Neural cell (in vitro differentiated cells): ENCODE measurements at regions not wholly inside any gene's neighbourhood (a gene's known extent, or its start where the extent isn't known, plus 50 kb on each side); places are given as distances from the start of the nearest gene placed in this dataset.

Experiments used
- CTCF ChIP-seq: fragments of 450-650 bp; IDR thresholded peaks from 2 replicates; pipeline ENCODE4 v1.5.1; 2014; ENCODE audit warnings: antibody characterized with exemption, mild to moderate bottlenecking, moderate library complexity; ENCODE audit not compliant: poor library complexity, severe bottlenecking
- EP300 ChIP-seq: fragments of 450-650 bp; conservative IDR thresholded peaks from 2 replicates; pipeline ENCODE4 v1.6.1; 2014; ENCODE audit warnings: antibody characterized with exemption, mild to moderate bottlenecking, moderate library complexity; ENCODE audit not compliant: poor library complexity, severe bottlenecking
- MXI1 ChIP-seq: fragments of 450-650 bp; conservative IDR thresholded peaks from 2 replicates; pipeline ENCODE4 v1.6.1; 2014; ENCODE audit warnings: antibody characterized with exemption, mild to moderate bottlenecking; ENCODE audit not compliant: poor library complexity, severe bottlenecking
- POLR2AphosphoS5 ChIP-seq: IDR thresholded peaks from 2 replicates; pipeline ENCODE4 v1.6.1; 2012
- RAD21 ChIP-seq: fragments of 450-650 bp; conservative IDR thresholded peaks from 2 replicates; pipeline ENCODE4 v1.6.1; 2014; ENCODE audit warnings: antibody characterized with exemption, mild to moderate bottlenecking, moderate library complexity
- REST ChIP-seq: IDR thresholded peaks from 2 replicates; pipeline ENCODE4 v1.6.1; 2012; ENCODE audit warnings: borderline replicate concordance
- SMC3 ChIP-seq: fragments of 450-650 bp; conservative IDR thresholded peaks from 2 replicates; pipeline ENCODE4 v1.6.1; 2014; ENCODE audit warnings: antibody characterized with exemption, mild to moderate bottlenecking, moderate library complexity; ENCODE audit not compliant: poor library complexity

- TF ChIP-seq CTCF (no peak), REST (no peak), RAD21 (no peak), POLR2AphosphoS5 (no peak), SMC3 (no peak), EP300 (no peak), MXI1 (no peak)
Observed at GRCh38 chr16:9270941-9271340, 179.5 kb downstream of the HAPSTR1 start.
